Endothelial cell of umbilical vein (primary cell): ENCODE measurements at regions not wholly inside any gene's neighbourhood (a gene's known extent, or its start where the extent isn't known, plus 50 kb on each side); places are given as distances from the start of the nearest gene placed in this dataset.

Experiments used
- BruUV-seq: library from RNA; stranded (reverse); fragments of 400-500 nt; replicated peaks from 2 replicates; lab custom pipeline; 2021; lab: Mats Ljungman, UMichigan
- CTCF ChIA-PET: fragments of 300-600, 350-600 bp; sonication (Branson Sonifier 250); formaldehyde crosslinking; loops from one replicate; lab custom pipeline; 2021; ENCODE audit warnings: antibody characterized with exemption, inconsistent platforms; lab: Charles Lee
- POLR2A ChIA-PET: fragments of 300-600, 350-600 bp; sonication (Branson Sonifier 250); formaldehyde crosslinking; loops from one replicate; lab custom pipeline; 2021; ENCODE audit warnings: antibody characterized with exemption, inconsistent platforms; lab: Charles Lee
- DNase-seq: peaks from one replicate; pipeline ENCODE4 v3.0.0-alpha.2; 2011; ENCODE audit warnings: low read depth, low spot score
- FAIRE-seq: peaks from 2 replicates; lab custom pipeline; 2011; peaks lifted over from hg19 to GRCh38; lab: Jason Lieb, UNC
- H2AFZ ChIP-seq: 2 replicates; pipeline ENCODE4 v1.6.0; 2012; ENCODE audit warnings: low read depth, low read length, control low read depth, inconsistent platforms
- H3K27ac ChIP-seq: 2 replicates; pipeline ENCODE4 v1.5.1; 2011; ENCODE audit warnings: low read depth, mild to moderate bottlenecking, control low read depth, low read length, moderate library complexity; ENCODE audit not compliant: insufficient read depth
- H3K27me3 ChIP-seq, 2 experiments: 2 replicates each; pipeline versions ENCODE4 v1.6.0 to v1.6.1; 2011; ENCODE audit warnings: low read length in 2 of 2, mixed read lengths in 1 of 2; ENCODE audit not compliant: control insufficient read depth in 2 of 2, insufficient read depth in 2 of 2
- H3K36me3 ChIP-seq, 2 experiments: 2 replicates in 1 of 2; 3 replicates in 1 of 2; pipeline ENCODE4 v1.5.1; 2011; ENCODE audit warnings: low read length in 2 of 2, mild to moderate bottlenecking in 1 of 2, moderate library complexity in 1 of 2; ENCODE audit not compliant: control insufficient read depth in 2 of 2, insufficient read depth in 2 of 2; ENCODE audit errors: extremely low read depth in 1 of 2
- H3K4me1 ChIP-seq: 3 replicates; pipeline ENCODE4 v1.5.1; 2011; ENCODE audit warnings: mild to moderate bottlenecking, low read length; ENCODE audit not compliant: control insufficient read depth, insufficient read depth; ENCODE audit errors: extremely low read depth
- H3K4me2 ChIP-seq: 2 replicates; pipeline ENCODE4 v1.6.1; 2011; ENCODE audit warnings: low read length, control low read depth, mixed read lengths; ENCODE audit not compliant: insufficient read depth
- H3K4me3 ChIP-seq, 3 experiments: fragments of 200-600 bp in 1 of 3; sonication (generic), shearing (Covaris generic) in 1 of 3; replicated peaks in 1 of 3; 2 replicates each; pipeline ENCODE4 v1.5.1; 2011 to 2016; ENCODE audit warnings: control low read depth in 3 of 3, low read length in 3 of 3, mild to moderate bottlenecking in 2 of 3, inconsistent platforms in 1 of 3, low read depth in 1 of 3, moderate library complexity in 1 of 3; ENCODE audit not compliant: insufficient read depth in 1 of 3
- H3K79me2 ChIP-seq: 2 replicates; pipeline ENCODE4 v1.6.0; 2012; ENCODE audit warnings: low read length, inconsistent platforms; ENCODE audit not compliant: control insufficient read depth, insufficient read depth
- H3K9ac ChIP-seq: replicated peaks from 2 replicates; pipeline ENCODE3; 2011; ENCODE audit warnings: low read length, control low read depth; ENCODE audit not compliant: insufficient read depth; ENCODE audit errors: extremely low read depth
- H3K9me1 ChIP-seq: replicated peaks from 3 replicates; pipeline ENCODE4 v1.6.0; 2011; ENCODE audit warnings: mild to moderate bottlenecking, low read length; ENCODE audit not compliant: control insufficient read depth, insufficient read depth; ENCODE audit errors: extremely low read depth
- H3K9me3 ChIP-seq: replicated peaks from 2 replicates; pipeline ENCODE4 v1.5.1; 2012; ENCODE audit warnings: low read length, inconsistent platforms; ENCODE audit not compliant: control insufficient read depth, insufficient read depth
- H4K20me1 ChIP-seq: replicated peaks from 2 replicates; pipeline ENCODE3; 2011; ENCODE audit warnings: mild to moderate bottlenecking, low read length; ENCODE audit not compliant: control insufficient read depth, insufficient read depth; ENCODE audit errors: extremely low read depth
- CTCF ChIP-seq, 2 donors: IDR thresholded peaks; 1 replicate in 1 of 2; 2 replicates in 1 of 2; pipeline ENCODE4 v1.5.1; 2011; ENCODE audit warnings: low read length in 2 of 2, mild to moderate bottlenecking in 2 of 2, moderate library complexity in 2 of 2, control low read depth in 1 of 2, inconsistent platforms in 1 of 2, low read depth in 1 of 2; ENCODE audit not compliant: insufficient read depth in 1 of 2; ENCODE audit errors: extremely low read depth in 1 of 2
- EZH2 ChIP-seq: IDR thresholded peaks from 2 replicates; pipeline ENCODE4 v1.6.1; 2012; ENCODE audit warnings: borderline replicate concordance, low read depth, mild to moderate bottlenecking, moderate library complexity, low read length, inconsistent platforms; ENCODE audit not compliant: severe bottlenecking
- FOS ChIP-seq: IDR thresholded peaks from 2 replicates; pipeline ENCODE4 v1.6.1; 2011; ENCODE audit warnings: mild to moderate bottlenecking, low read length, moderate library complexity, borderline replicate concordance; ENCODE audit not compliant: insufficient read depth
- GATA2 ChIP-seq: IDR thresholded peaks from 2 replicates; pipeline ENCODE4 v1.7.0; 2011; ENCODE audit warnings: low read depth, mild to moderate bottlenecking, moderate library complexity, mixed read lengths, low read length; ENCODE audit not compliant: insufficient read length, insufficient read depth
- JUN ChIP-seq: IDR thresholded peaks from 2 replicates; pipeline ENCODE4 v1.6.1; 2011; ENCODE audit warnings: borderline replicate concordance, low read depth; ENCODE audit not compliant: insufficient read length, insufficient read depth
- MAX ChIP-seq: IDR thresholded peaks from 2 replicates; pipeline ENCODE4 v1.6.1; 2011; ENCODE audit not compliant: insufficient read depth, insufficient read length
- MYC ChIP-seq: IDR thresholded peaks from one replicate; pipeline ENCODE4 v1.6.1; 2011; ENCODE audit warnings: mild to moderate bottlenecking, low read depth, low read length
- POLR2A ChIP-seq: IDR thresholded peaks from 2 replicates; pipeline ENCODE4 v1.6.1; 2012; ENCODE audit warnings: low read depth, mild to moderate bottlenecking, control low read depth, low read length
- POLR2AphosphoS5 ChIP-seq: IDR thresholded peaks from 2 replicates; pipeline ENCODE4 v1.6.1; 2012; ENCODE audit warnings: low read depth, mild to moderate bottlenecking, control low read depth, low read length, moderate library complexity; ENCODE audit not compliant: insufficient read depth
- dilution Hi-C: fragments of 300-500 bp; cut with MboI; formaldehyde crosslinking; loops from one replicate; pipeline ENCODE4 v1.15.0; 2019; ENCODE audit warnings: low sequenced_read_pairs; ENCODE audit not compliant: extremely low pct_ligation_motif_present
- intact Hi-C: fragments of 100-400 bp; cut with micrococcal nuclease; formaldehyde crosslinking; loops from one replicate; pipeline ENCODE4 v1.10.0; 2022

GRCh38 chr10:2589196-2589595 lies 478.2 kb upstream of the PFKP start:
- H3K27me3 ChIP-seq = no peaks in the 10 kb centered on the region
- dilution Hi-C loops = no loop called here
- no peak for FAIRE-seq
- no peaks in the 10 kb centered on the region for H3K79me2 ChIP-seq
- H3K9ac ChIP-seq = no peak overlapping the region
- no peaks in the 10 kb centered on the region for H4K20me1 ChIP-seq
- H3K9me3 ChIP-seq = peaks cover 4% of the 10 kb centered on the region
- POLR2A ChIA-PET = no interaction called here
- H3K4me1 ChIP-seq = no peaks in the 10 kb centered on the region
- no peaks in the 10 kb centered on the region for H3K9me1 ChIP-seq
- no peak overlapping the region for H3K4me3 ChIP-seq
- no peak for DNase-seq
- CTCF ChIA-PET = no interaction called here
- intact Hi-C loops = no loop called here
- H2AFZ ChIP-seq = no peak overlapping the region
- no peak overlapping the region for H3K4me2 ChIP-seq
- no peaks in the 10 kb centered on the region for H3K36me3 ChIP-seq
- no TSS peak for BruUV-seq
- TF ChIP-seq JUN (no peak), MYC (no peak), POLR2AphosphoS5 (no peak), POLR2A (no peak), CTCF (IDR thresholded peaks at IDR 0.05; ENCODE audit: extremely low read depth in 1 of 2, insufficient read depth in 1 of 2, low read depth in 1 of 2, low read length in 2 of 2) (no peak), GATA2 (no peak), MAX (no peak), FOS (no peak), EZH2 (no peak)
- no peak overlapping the region for H3K27ac ChIP-seq
